K562 (cell line): ENCODE measurements at regions not wholly inside any gene's neighbourhood (a gene's known extent, or its start where the extent isn't known, plus 50 kb on each side); places are given as distances from the start of the nearest gene placed in this dataset.

Experiments used
- ATAC-seq: fragments of 200-7000 bp; cut with Tn5 transposase; 3 replicates; pipeline ENCODE4 v1.9.1; 2020; ENCODE audit warnings: moderate library complexity
- BruUV-seq: library from RNA; stranded (reverse); fragments of 400-500 nt; replicated peaks from 2 replicates; lab custom pipeline; 2021; lab: Mats Ljungman, UMichigan
- CTCF ChIA-PET: fragments of 300-600 bp; formaldehyde crosslinking; extraction: SDS; loops from one replicate; lab custom pipeline; 2021; ENCODE audit warnings: low intra/inter-chr PET ratio; lab: Yijun Ruan, JAX
- POLR2A ChIA-PET: fragments of 300-600, 350-650 bp; sonication (Branson Sonifier 250); formaldehyde crosslinking; extraction: SDS; loops from one replicate; lab custom pipeline; 2021; ENCODE audit warnings: antibody characterized with exemption, inconsistent platforms; lab: Yijun Ruan, JAX
- DNase-seq, 4 experiments: peaks; one replicate each; pipeline versions ENCODE4 v3.0.0 to v3.0.0-alpha.2; 2011 to 2018; ENCODE audit warnings: low spot score in 3 of 4, mixed read lengths in 3 of 4; ENCODE audit errors: extremely low read depth in 1 of 4
- FAIRE-seq: peaks from 2 replicates; lab custom pipeline; 2011; peaks lifted over from hg19 to GRCh38; lab: Jason Lieb, UNC
- H2AFZ ChIP-seq: 2 replicates; pipeline ENCODE4 v1.6.0; 2011; ENCODE audit warnings: low read depth, low read length, control low read depth, inconsistent platforms
- H3K27ac ChIP-seq: fragments of 200-600 bp; 3 replicates; pipeline ENCODE4 v1.8.0; 2011; ENCODE audit warnings: low read depth, mild to moderate bottlenecking, control low read depth, inconsistent platforms, low read length, moderate library complexity, mixed read lengths; ENCODE audit errors: extremely low read depth
- H3K27me3 ChIP-seq, 2 experiments: fragments of 300-600 bp in 1 of 2; 2 replicates in 1 of 2; 3 replicates in 1 of 2; pipeline versions ENCODE4 v1.6.0 to v1.8.0; 2011; ENCODE audit warnings: inconsistent platforms in 2 of 2, low read length in 2 of 2, mild to moderate bottlenecking in 1 of 2, mixed read lengths in 1 of 2, moderate library complexity in 1 of 2; ENCODE audit not compliant: control insufficient read depth in 2 of 2, insufficient read depth in 2 of 2
- H3K36me3 ChIP-seq: fragments of 300-600 bp; 3 replicates; pipeline ENCODE4 v1.8.0; 2011; ENCODE audit warnings: mild to moderate bottlenecking, low read length, inconsistent platforms; ENCODE audit not compliant: control insufficient read depth, insufficient read depth
- H3K4me1 ChIP-seq, 2 experiments: fragments of 200-600 bp in 1 of 2; replicated peaks in 1 of 2; 2 replicates in 1 of 2; 3 replicates in 1 of 2; pipeline versions ENCODE4 v1.5.1 to v1.8.0; 2011; ENCODE audit warnings: inconsistent platforms in 2 of 2, low read length in 2 of 2, mild to moderate bottlenecking in 1 of 2, mixed read lengths in 1 of 2, moderate library complexity in 1 of 2; ENCODE audit not compliant: control insufficient read depth in 2 of 2, insufficient read depth in 2 of 2
- H3K4me2 ChIP-seq: 2 replicates; pipeline ENCODE4 v1.6.1; 2011; ENCODE audit warnings: low read length, control low read depth, inconsistent platforms, mixed read lengths; ENCODE audit not compliant: insufficient read depth
- H3K4me3 ChIP-seq: fragments of 200-600 bp; sonication (generic), shearing (Covaris generic); 2 replicates; pipeline ENCODE4 v1.5.1; 2016; ENCODE audit warnings: control low read depth, inconsistent platforms
- H3K79me2 ChIP-seq: fragments of 200-600 bp; 3 replicates; pipeline ENCODE4 v1.8.0; 2011; ENCODE audit warnings: low read length, inconsistent platforms; ENCODE audit not compliant: control insufficient read depth, insufficient read depth
- H3K9ac ChIP-seq, 2 experiments: 2 replicates each; pipeline versions ENCODE4 v1.6.0 to v1.6.1; 2011; ENCODE audit warnings: low read depth in 2 of 2, low read length in 2 of 2, control low read depth in 1 of 2, inconsistent platforms in 1 of 2, mild to moderate bottlenecking in 1 of 2, mixed read lengths in 1 of 2; ENCODE audit not compliant: insufficient read depth in 1 of 2
- H3K9me1 ChIP-seq: one replicate; pipeline ENCODE4 v1.6.0; 2011; ENCODE audit warnings: inconsistent platforms, mild to moderate bottlenecking, low read length, moderate library complexity; ENCODE audit not compliant: control insufficient read depth, insufficient read depth
- H3K9me3 ChIP-seq: replicated peaks from 2 replicates; pipeline ENCODE4 v1.5.1; 2011; ENCODE audit warnings: low read depth, low read length, inconsistent platforms; ENCODE audit not compliant: control insufficient read depth, insufficient read depth
- H4K20me1 ChIP-seq: replicated peaks from 2 replicates; pipeline ENCODE4 v1.6.1; 2011; ENCODE audit warnings: low read length, inconsistent platforms, mixed read lengths; ENCODE audit not compliant: control insufficient read depth, insufficient read depth
- NEUROD1 ChIP-seq: fragments of 150-350 bp; IDR thresholded peaks from 2 replicates; pipeline ENCODE4 v1.6.1; 2014; ENCODE audit warnings: borderline replicate concordance, low read length, low read depth; ENCODE audit not compliant: partially characterized antibody
- NR1H2 ChIP-seq: sonication (generic); formaldehyde crosslinking; IDR thresholded peaks from 2 replicates; pipeline ENCODE4 v1.4.0; 2020; ENCODE audit warnings: mild to moderate bottlenecking, missing genetic modification reagents
- RB1 ChIP-seq: fragments of 450-650 bp; IDR thresholded peaks from 2 replicates; pipeline ENCODE4 v1.6.1; 2017; ENCODE audit warnings: low read depth, mild to moderate bottlenecking
- ZC3H8 ChIP-seq: fragments of 450-650 bp; IDR thresholded peaks from 2 replicates; pipeline ENCODE4 v1.6.1; 2017
- ZNF224 ChIP-seq: sonication (generic); formaldehyde crosslinking; IDR thresholded peaks from 2 replicates; pipeline ENCODE4 v1.8.0; 2022; ENCODE audit warnings: mild to moderate bottlenecking, missing genetic modification reagents
- ZNF311 ChIP-seq: fragments of 250-450 bp; sonication (Bioruptor Pico); IDR thresholded peaks from 2 replicates; pipeline ENCODE4 v1.4.0; 2020; ENCODE audit warnings: mild to moderate bottlenecking, moderate library complexity
- ZNF444 ChIP-seq: fragments of 250-450 bp; sonication (Bioruptor Pico); IDR thresholded peaks from 2 replicates; pipeline ENCODE4 v1.4.0; 2020; ENCODE audit warnings: mild to moderate bottlenecking, moderate library complexity
- ZNF449 ChIP-seq: fragments of 250-450 bp; sonication (Bioruptor Pico); IDR thresholded peaks from 2 replicates; pipeline ENCODE4 v1.8.0; 2022; ENCODE audit warnings: moderate library complexity, mild to moderate bottlenecking, inconsistent platforms
- ZNF75A ChIP-seq: fragments of 450-650 bp; formaldehyde crosslinking; IDR thresholded peaks from 2 replicates; pipeline ENCODE4 v1.4.0; 2020; ENCODE audit warnings: mild to moderate bottlenecking
- ZNF79 ChIP-seq: fragments of 250-450 bp; sonication (Bioruptor Pico); IDR thresholded peaks from 2 replicates; pipeline ENCODE4 v1.4.0; 2020; ENCODE audit warnings: low read depth, mild to moderate bottlenecking, moderate library complexity
- WGBS: fragments of 100-300 bp; shearing (Covaris generic); methylation state at CpG from one replicate; pipeline ENCODE4 v1.1.6; 2016; ENCODE audit warnings: low coverage, mixed read lengths; ENCODE audit not compliant: insufficient coverage; ENCODE audit errors: missing lambda C conversion rate; 5-methylcytosine and 5-hydroxymethylcytosine counted together
- in situ Hi-C: fragments of 300-500 bp; cut with MboI; formaldehyde crosslinking; loops from 4 replicates; pipeline ENCODE4 v1.15.0; 2018; ENCODE audit warnings: inconsistent platforms, mixed read lengths
- intact Hi-C: fragments of 100-400 bp; cut with micrococcal nuclease; formaldehyde crosslinking; loops from 2 replicates; pipeline ENCODE4 v1.14.2; 2022

- TF ChIP-seq RB1 (no peak), ZNF449 (CRISPR knock-in tag) (peak; percentile 70; the same call in 1 of the 2 replicates), ZNF79 (CRISPR knock-in tag) (0 out of 2 replicates have a peak, but pooled peaks have one; percentile 62), ZNF311 (CRISPR knock-in tag) (peak; percentile 82), ZC3H8 (no peak), ZNF224 (CRISPR knock-in tag) (no peak), NR1H2 (CRISPR knock-in tag) (no peak), ZNF75A (CRISPR knock-in tag) (no peak), NEUROD1 (no peak)
Measured at GRCh38 chr1:67909776-67910175, 76.5 kb upstream of the GNG12 start (continued).

DNA sequence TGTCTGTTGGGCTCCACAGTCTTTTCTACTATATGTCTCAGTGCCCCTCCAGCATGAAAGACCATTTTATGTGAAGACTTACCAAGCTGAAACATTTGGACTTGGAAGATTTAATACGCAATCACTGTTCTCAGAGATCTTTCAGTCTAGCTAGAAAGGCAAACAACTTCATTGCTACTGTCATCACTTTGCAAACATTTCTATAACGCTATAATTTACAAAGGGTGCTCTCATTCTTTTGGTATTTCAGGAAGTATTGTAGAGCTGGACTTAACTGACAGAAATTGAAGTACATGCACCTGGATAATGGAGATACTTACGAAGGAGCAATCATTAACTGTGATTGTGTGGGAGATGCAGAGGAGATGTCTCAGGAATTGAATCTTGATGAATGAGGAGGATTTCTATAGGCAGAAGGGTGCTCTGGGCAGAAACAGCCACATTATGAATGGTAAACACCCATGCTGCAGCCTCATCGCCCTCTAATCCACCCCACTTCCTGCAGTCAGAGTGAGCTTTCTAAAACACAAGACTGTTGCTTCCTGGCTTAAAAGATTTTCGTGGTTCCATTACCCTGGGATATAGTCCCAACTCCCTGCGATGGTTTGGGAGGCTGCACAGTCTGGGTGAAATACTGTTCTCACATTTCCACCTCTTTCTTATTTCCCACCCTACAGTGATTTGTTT lies 75.1 kb upstream of the GNG12 start:
- peaks cover 0 to under 1% of the 10 kb centered on the region in 2 experiments; a peak in 2 of 5 replicates for H3K4me1 ChIP-seq
- no peak overlapping the region for H3K4me2 ChIP-seq
- H3K27me3 ChIP-seq, result no peaks in the 10 kb centered on the region; a peak in 1 of 5 replicates
- no peak for ATAC-seq
- H3K79me2 ChIP-seq, result no peaks in the 10 kb centered on the region
- H4K20me1 ChIP-seq, result no peaks in the 10 kb centered on the region
- WGBS, result 30% methylated on average over 6 of the region's 6 CpGs
- peak overlapping the region; percentile 37; the same call in 1 of the 2 replicates for H2AFZ ChIP-seq
- H3K4me3 ChIP-seq, result no peak overlapping the region
- in situ Hi-C loops, result no loop called here
- 0 out of 2 replicates have a peak, but pooled peaks cover 1% of the 10 kb centered on the region for H3K9me3 ChIP-seq
- CTCF ChIA-PET, result no interaction called here
- no peak for TF ChIP-seq ZNF444
- TF ChIP-seq, all 486 proteins: peak for 0
- FAIRE-seq (no peak), DNase-seq (no peak)
- intact Hi-C loops, result no loop called here
- no peaks in the 10 kb centered on the region for H3K9me1 ChIP-seq
- POLR2A ChIA-PET, result interaction anchor here (1.9 to 2.6 kb wide), 2 partner anchors 8 to 10 kb away, joined by 6 to 10 read pairs; no protein-coding TSS in a partner anchor
- no peak overlapping the region for H3K27ac ChIP-seq
- no peak overlapping the region for H3K9ac ChIP-seq
- BruUV-seq, result no TSS peak
- H3K36me3 ChIP-seq, result no peaks in the 10 kb centered on the region
